GM18502 (cell line): ENCODE measurements at regions not wholly inside any gene's neighbourhood (a gene's known extent, or its start where the extent isn't known, plus 50 kb on each side); places are given as distances from the start of the nearest gene placed in this dataset.

Experiments used
- ATAC-seq: cut with Tn5 transposase; IDR thresholded peaks from one replicate; pipeline ENCODE4 v1.9.1; 2021; ENCODE audit warnings: mild to moderate bottlenecking; ENCODE audit not compliant: unreplicated experiment, poor library complexity

GRCh38 chr10:121288864-121289661 is 309.2 kb downstream of the FGFR2 start:
- ATAC-seq = no peak

GRCh38 chr10:121289800-121290199 is 308.4 kb downstream of the FGFR2 start:
- ATAC-seq = no peak

GRCh38 chr10:121290674-121291073 is 307.6 kb downstream of the FGFR2 start:
- ATAC-seq = no peak

GRCh38 chr10:121291376-121291775 is 306.9 kb downstream of the FGFR2 start:
- no peak for ATAC-seq

GRCh38 chr10:121291823-121292222 is 306.4 kb downstream of the FGFR2 start:
- no peak for ATAC-seq

- ATAC-seq = no peak
Measured at GRCh38 chr10:121292321-121292720, 305.9 kb downstream of the FGFR2 start.

- no peak for ATAC-seq
Measured at GRCh38 chr10:121293110-121293509, 305.1 kb downstream of the FGFR2 start.

GRCh38 chr10:121294630-121295029 is 303.6 kb downstream of the FGFR2 start:
- no peak for ATAC-seq

GRCh38 chr10:121296378-121296777 is 301.9 kb downstream of the FGFR2 start:
- ATAC-seq = no peak

GRCh38 chr10:121296881-121297585 is 301.2 kb downstream of the FGFR2 start:
- no peak for ATAC-seq

GRCh38 chr10:121300723-121301122 is 297.5 kb downstream of the FGFR2 start:
- no peak for ATAC-seq

- no peak for ATAC-seq
Measured at GRCh38 chr10:121302541-121303180, 295.6 kb downstream of the FGFR2 start.

- no peak for ATAC-seq
Measured at GRCh38 chr10:121303287-121303890, 294.9 kb downstream of the FGFR2 start.

GRCh38 chr10:121305066-121305465 is 293.2 kb downstream of the FGFR2 start:
- no peak for ATAC-seq

- ATAC-seq = no peak
Measured at GRCh38 chr10:121306159-121306673, 292.0 kb downstream of the FGFR2 start.

- no peak for ATAC-seq
Measured at GRCh38 chr10:121307411-121307980, 290.7 kb downstream of the FGFR2 start.

- no peak for ATAC-seq
Measured at GRCh38 chr10:121308020-121308419, 290.2 kb downstream of the FGFR2 start.

GRCh38 chr10:121309164-121309563 is 289.1 kb downstream of the FGFR2 start:
- ATAC-seq = no peak

- no peak for ATAC-seq
Measured at GRCh38 chr10:121310151-121310711, 288.0 kb downstream of the FGFR2 start.
